ENCODE measurements at regions not wholly inside any gene's neighbourhood (a gene's known extent, or its start where the extent isn't known, plus 50 kb on each side); places are given as distances from the start of the nearest gene placed in this dataset.
A peak's percentile ranks its signal among the peaks of the same experiment; 100 is the strongest.

DNA sequence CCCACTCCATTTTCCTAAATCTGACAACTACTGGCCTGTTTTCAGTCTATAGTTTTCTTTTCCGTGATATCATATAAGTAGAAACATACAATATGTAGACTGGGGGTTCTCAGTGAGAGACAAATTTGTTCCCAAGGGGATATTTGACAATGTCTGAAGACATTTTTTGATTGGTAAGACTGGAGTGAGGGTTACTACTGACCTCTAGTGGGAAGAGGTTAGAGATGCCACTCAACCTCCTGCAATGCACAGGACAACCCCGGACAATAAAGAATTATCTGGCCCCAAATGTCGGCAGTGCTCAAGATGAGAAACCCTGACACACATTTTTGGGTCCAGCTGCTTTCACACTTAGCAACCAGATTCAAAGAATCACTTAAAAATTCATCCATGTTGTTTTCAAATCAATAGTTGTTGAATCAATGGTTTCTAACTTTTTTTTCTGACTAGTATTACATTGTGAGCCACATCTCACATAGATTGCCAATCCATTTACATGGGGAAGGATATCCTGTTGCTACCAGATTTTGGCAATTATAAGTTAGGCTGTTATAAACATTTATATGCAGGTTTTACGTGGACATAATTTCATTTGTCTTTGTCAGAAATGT, 307.1 kb downstream of the RPL10L start:
- no peak overlapping the region for H3K4me3 ChIP-seq (ENCODE audit: low read length)
- TF ChIP-seq CTCF (conservative IDR thresholded peaks at IDR 0.05; ENCODE audit: low read depth, low read length), result peak; percentile 77
- DNase-seq (ENCODE audit: low read depth), result peak; percentile 6

GRCh38 chr14:46325777-46326176, 325.8 kb downstream of the RPL10L start:
- TF ChIP-seq CTCF (conservative IDR thresholded peaks at IDR 0.05; ENCODE audit: low read depth, low read length), result no peak
- H3K4me3 ChIP-seq (ENCODE audit: low read length), result no peak overlapping the region
- DNase-seq (ENCODE audit: low read depth), result no peak

GRCh38 chr14:46325157-46325556, 326.4 kb downstream of the RPL10L start:
- no peak overlapping the region for H3K4me3 ChIP-seq (ENCODE audit: low read length)
- DNase-seq (ENCODE audit: low read depth), result no peak
- no peak for TF ChIP-seq CTCF (conservative IDR thresholded peaks at IDR 0.05; ENCODE audit: low read depth, low read length)

DNA sequence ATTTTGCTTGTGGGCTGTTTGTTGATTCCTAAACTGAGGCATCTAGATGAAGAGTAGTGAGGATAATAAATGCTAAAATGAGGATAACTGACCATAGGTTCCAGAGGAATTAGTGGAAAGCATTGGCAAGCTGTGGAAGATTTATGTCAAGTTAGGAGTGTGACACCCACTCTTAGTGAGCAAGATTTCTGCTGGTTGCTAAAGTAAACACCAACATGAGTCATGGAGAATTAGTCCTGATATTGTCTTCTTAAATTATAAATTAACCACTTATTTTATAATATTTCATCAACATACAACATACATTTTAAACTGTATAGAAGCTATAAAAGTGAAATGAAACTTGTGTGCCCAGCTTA, 328.2 kb downstream of the RPL10L start:
- peak; percentile 5 for DNase-seq (ENCODE audit: low read depth)
- no peak for TF ChIP-seq CTCF (conservative IDR thresholded peaks at IDR 0.05; ENCODE audit: low read depth, low read length)

DNA sequence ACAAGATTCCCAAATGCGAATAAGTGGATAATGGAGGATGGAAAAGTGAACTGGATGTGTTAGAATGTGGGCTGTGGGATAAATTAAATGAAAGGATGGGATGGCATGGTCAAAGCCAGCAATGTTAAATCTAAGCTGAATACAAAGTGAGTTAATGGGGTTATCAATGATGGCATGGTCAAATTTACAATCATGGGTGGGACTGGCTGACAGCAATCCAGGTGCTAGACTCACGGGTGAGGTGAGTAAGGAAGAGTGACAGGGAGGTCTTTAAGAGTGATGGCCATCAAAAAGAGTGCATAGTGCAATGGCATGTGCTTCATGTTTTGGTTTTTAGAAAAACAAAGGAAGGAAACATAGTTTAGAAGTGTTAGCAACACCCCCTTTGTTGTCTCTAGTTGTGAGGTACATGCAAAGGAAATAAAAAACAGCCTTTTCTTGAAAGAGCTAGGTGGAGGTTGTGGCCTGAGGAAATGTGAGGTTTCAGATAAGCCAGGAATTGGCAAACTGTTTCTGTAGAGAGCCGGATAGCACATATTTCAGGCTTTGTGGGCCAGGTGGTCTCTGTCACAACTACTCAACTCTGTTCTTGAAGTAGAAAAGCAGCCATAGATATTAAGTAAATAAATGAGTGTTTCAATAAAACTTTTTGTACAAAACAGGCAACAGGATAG, 328.7 kb downstream of the RPL10L start:
- no peak for TF ChIP-seq CTCF (conservative IDR thresholded peaks at IDR 0.05; ENCODE audit: low read depth, low read length)
- no peak overlapping the region for H3K4me3 ChIP-seq (ENCODE audit: low read length)
- no peak for DNase-seq (ENCODE audit: low read depth)

More for the DNA sequence above, 328.2 kb downstream of the RPL10L start:
- no peak overlapping the region for H3K4me3 ChIP-seq (ENCODE audit: low read length)

DNA sequence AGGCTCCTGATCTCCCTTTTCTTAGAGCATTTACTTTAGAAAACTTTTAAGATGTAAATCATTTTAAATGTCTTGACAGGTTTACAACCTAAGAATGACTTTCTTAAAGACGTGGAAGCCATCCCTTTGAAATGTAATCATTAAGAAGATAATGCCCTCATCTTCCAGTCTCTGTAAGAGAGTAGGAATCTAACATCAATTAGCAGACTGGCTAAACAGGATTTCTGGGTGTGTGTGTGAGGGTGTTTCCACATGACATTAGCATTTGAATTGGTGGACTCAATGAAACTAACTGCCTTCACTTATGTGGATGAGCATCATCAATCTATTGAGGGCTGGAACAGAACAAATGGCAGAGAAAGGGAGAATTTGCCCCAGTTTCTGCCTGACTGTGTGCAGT, 329.5 kb downstream of the RPL10L start:
- DNase-seq (ENCODE audit: low read depth), result no peak
- no peak overlapping the region for H3K4me3 ChIP-seq (ENCODE audit: low read length)
- no peak for TF ChIP-seq CTCF (conservative IDR thresholded peaks at IDR 0.05; ENCODE audit: low read depth, low read length)

DNA sequence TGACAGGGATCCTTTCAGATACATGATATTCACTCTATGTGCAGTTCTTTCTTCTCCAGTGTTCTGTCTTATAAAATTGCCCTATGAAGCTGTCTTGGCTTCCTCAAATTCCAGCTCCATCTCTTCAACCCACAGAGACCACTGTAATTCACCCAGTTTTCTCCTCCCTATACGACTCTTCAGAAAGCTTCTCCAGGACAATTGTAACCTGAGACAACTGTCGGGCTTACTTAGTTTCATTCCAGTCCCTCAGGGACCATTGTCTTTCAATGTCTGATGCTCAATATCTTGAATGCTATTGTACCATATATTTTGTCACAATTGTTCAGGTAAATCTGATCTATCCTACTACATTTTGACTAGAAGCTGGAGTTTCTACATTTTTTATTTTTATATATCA, 345.3 kb downstream of the RPL10L start:
- DNase-seq (ENCODE audit: low read depth), result no peak
- TF ChIP-seq CTCF (conservative IDR thresholded peaks at IDR 0.05; ENCODE audit: low read depth, low read length), result no peak
- H3K4me3 ChIP-seq (ENCODE audit: low read length), result no peak overlapping the region

Data from retinal pigment epithelial cell (primary cell).